HG02981 (cell line): ENCODE measurements at regions not wholly inside any gene's neighbourhood (a gene's known extent, or its start where the extent isn't known, plus 50 kb on each side); places are given as distances from the start of the nearest gene placed in this dataset.
"Not testable (repeated sequence)": the region's sequence is repeated elsewhere in the genome, so short reads cannot be mapped to it uniquely, and the experiment has no call there.

ENCODE experiments used
- ATAC-seq: cut with Tn5 transposase; IDR thresholded peaks from one replicate; pipeline ENCODE4 v1.9.1; 2021; ENCODE audit warnings: mild to moderate bottlenecking, moderate library complexity; ENCODE audit not compliant: unreplicated experiment

- no peak for ATAC-seq
Observed at GRCh38 chr13:111064661-111065060, 50.4 kb upstream of the ARHGEF7 start.

DNA sequence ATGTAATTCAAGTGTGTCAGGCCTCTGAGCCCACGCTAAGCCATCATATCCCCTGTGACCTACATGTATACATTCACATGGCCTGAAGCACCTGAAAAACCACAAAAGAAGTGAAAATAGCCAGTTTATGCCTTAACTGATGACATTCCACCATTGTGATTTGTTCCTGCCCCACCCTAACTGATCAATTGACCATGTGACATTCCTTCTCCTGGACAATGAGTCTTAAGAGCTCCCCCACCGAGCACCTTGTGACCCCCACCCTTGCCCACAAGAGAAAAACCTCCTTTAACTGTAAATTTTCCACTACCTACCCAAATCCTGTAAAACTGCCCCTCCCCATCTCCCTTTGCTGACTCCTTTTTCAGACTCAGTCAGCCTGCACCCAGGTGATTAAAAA lies 52.1 kb upstream of the ARHGEF7 start:
- ATAC-seq = no peak

GRCh38 chr13:111062305-111062704 lies 52.8 kb upstream of the ARHGEF7 start:
- no peak for ATAC-seq

- ATAC-seq = no peak
Observed at GRCh38 chr13:111061358-111062045, 53.6 kb upstream of the ARHGEF7 start.

DNA sequence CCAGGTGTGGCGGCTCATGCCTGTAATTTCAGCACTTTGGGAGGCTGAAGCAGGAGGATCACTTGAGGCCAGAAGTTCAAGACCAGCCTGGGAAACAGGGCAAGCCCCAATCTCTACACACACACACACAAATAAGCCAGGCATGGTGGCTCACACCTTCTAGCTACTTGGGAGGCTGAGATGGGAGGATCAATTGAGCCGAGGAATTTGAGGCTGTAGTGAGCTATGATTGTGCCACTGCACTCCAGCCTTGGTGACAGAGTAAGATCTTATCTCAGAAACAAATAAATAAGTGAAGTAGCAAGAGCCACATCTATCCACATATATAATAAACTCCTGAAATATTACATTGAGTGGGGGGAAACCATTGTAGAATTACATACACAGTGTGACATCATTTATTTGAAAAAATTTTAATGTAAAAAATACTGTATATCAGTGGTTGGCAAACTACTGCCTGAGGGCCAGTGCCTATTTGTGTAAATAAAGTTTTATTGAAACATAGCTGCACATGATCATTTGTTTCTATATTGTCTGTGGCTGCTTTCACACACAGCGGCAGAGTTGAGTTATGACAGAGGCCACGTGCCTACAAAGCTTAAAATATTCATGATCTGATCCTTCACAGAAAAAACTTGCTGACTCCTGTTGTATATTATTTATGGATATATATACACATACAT lies 54.7 kb upstream of the ARHGEF7 start:
- no peak for ATAC-seq

- ATAC-seq = no peak
Observed at GRCh38 chr13:111058796-111059506, 56.2 kb upstream of the ARHGEF7 start.

GRCh38 chr13:111058339-111058738 lies 56.8 kb upstream of the ARHGEF7 start:
- not testable (repeated sequence) for ATAC-seq

- ATAC-seq = not testable (repeated sequence)
Observed at GRCh38 chr13:111051726-111052232, 63.3 kb upstream of the ARHGEF7 start.

DNA sequence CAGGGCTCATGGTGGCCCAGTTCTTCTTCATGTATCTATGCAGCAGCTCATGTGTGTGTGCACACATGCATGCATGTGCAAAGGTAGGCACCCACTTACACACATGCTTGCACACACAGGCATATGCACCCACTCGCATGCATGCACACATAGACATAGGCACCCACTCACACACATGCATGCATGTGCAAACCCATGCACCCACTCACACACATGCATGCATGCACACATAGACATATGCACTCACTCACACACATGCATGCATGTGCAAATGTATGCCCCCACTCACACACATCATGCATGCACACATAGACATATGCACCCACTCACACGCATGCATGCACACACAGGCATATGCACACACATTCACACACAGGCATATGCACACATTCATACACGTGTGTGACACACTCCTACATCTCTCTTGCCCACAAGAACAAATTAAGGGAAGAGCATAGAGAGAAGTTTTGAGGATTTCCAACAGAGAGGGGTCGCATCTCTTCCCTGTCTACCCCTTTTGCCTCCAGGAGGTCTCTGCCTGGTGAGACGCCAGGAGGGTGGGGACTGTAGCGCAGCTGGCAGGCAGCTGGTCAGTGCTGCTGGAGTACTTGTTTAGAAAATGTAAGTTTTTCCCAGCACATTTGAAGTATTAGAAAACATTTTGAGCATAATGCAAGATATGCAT lies 63.9 kb upstream of the ARHGEF7 start:
- no peak for ATAC-seq

DNA sequence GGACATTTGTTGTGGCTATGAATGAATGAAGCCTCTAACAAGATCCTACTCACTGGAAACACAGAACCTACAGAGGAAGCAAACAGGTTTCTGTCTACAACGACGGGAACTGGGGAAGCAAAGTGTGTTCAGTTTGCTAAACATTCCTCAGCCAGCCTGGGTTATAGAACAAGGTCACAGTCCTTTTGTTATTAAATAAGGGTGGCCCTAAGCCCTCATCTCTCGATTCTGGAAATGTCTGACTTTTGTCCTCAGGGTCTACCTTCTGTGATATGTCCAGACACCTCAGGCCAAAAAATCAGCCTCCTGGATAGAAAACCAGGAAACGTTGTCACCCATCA lies 64.6 kb upstream of the ARHGEF7 start:
- no peak for ATAC-seq

- ATAC-seq = no peak
Observed at GRCh38 chr13:111049791-111050538, 65.1 kb upstream of the ARHGEF7 start.

GRCh38 chr13:111048387-111048786 lies 66.7 kb upstream of the ARHGEF7 start:
- ATAC-seq = no peak

DNA sequence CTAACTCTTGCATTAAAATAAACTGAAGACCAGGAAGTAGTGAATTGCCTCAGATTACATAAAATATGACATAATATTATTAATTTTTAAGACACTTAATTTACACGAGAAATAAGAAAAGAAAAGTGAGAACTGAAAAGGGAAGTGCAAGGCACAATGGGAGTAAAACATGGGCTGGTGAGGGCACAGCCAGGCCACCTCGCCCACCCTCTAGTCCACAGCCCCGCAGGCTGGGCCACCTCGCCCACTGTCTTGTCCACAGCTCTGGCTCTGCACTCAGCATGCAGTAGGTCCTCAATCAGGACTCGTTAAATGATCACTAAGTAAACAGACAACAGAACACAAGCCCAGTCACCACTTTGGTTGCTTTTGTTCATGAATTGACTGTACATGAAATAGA lies 67.8 kb upstream of the ARHGEF7 start:
- ATAC-seq = no peak

DNA sequence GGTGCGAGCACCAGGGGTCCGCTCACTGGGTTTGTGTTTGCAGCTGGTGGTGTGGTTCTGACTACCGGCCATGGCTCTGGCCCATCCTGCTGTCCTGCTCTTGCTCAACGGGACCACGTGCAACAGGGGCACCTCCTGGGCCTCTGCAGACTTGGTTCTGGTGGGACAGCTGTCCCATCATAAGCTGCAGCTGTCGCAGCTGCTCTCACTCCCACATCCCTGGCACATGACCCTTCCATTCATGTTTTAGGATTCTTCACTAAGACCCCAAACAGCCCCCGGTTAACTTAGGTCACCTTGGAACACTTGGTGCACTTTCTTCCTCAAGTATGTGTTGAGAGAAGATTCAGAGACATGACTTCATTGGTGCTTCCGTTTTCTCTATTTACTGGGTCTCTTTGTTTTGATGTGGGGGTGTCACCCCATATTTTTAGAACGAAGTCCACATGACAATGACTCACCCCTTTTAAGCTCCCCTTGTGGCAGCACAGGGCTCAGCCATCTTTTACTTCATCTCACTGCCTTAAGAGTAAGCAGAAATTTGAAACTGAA lies 68.4 kb upstream of the ARHGEF7 start:
- ATAC-seq = no peak

DNA sequence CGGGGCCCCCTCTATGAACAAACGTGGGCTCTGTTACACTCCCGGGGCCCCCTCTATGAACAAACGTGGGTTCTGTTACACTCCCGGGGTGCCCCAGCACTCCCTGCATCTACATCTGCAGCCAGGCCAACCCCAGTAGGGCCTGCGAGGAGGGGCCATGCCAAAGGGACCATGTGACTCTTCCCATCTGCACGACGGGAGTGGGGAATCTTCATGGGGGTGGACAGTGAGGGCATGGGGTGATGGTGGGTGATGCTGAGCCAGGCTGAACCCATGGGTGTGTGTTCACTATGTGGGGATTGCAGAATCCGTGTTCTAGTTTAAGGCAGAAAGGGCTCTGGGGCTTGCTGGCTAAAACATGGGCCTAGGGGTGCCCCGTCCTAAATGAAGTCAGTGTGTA lies 69.9 kb upstream of the ARHGEF7 start:
- ATAC-seq = no peak

GRCh38 chr13:111044087-111044830 lies 70.9 kb upstream of the ARHGEF7 start:
- ATAC-seq = no peak

GRCh38 chr13:111043575-111043982 lies 71.5 kb upstream of the ARHGEF7 start:
- ATAC-seq = peak; percentile 43

DNA sequence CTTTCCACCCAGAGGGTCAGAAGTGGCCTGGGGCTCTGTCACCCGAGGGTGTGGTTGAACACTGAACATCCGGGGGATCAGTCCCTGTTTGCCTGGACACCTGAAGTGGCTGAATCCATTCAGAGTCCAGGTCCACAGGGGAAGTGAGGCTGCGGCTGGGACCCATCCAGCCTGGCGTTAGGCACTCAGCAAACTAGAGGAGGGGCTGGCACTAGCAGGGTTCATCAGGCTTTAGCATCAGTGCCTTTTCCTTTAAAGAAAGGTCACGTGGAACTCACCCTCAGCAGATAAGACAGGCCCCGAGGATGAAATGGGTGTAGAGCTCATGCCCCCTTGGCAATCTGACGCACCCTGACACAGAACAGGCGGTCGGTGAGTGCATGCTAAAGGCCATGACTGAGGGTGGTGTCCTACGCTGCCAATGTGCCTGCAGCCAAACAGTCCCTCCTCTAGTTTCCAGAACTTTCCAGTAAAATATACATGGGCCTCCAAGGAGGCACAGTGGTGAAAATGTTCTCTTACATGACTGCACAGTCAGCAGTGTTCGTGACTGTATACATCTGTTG lies 72.4 kb upstream of the ARHGEF7 start:
- ATAC-seq = no peak

DNA sequence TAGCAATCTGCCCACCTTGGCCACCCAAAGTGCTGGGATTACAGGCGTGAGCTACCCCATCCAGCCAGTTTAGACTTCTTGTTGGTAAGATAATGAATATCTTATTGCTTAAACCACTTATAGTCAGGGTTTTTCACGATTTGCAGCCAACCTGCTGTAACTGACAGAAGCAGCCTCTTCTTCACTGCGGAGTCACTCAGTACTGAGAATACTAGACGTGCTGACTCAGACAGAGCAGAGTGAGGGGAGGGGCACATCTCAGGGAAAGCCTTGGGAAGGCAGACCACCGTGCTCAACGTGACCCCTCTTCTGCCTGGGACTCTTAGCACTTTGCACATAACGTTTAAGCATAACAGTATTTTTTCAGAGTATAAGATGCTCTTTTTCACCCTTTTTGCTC lies 74.3 kb upstream of the ARHGEF7 start:
- ATAC-seq = no peak
